GM12874 (cell line): ENCODE measurements at regions not wholly inside any gene's neighbourhood (a gene's known extent, or its start where the extent isn't known, plus 50 kb on each side); places are given as distances from the start of the nearest gene placed in this dataset.

Source experiments
- TF ChIP-seq, protein P1 (sequence below): IDR thresholded peaks from 2 replicates; pipeline ENCODE4 v1.5.1; 2011; ENCODE audit warnings: low read depth, mild to moderate bottlenecking, control low read depth, low read length, moderate library complexity; ENCODE audit not compliant: insufficient read depth

DNA sequence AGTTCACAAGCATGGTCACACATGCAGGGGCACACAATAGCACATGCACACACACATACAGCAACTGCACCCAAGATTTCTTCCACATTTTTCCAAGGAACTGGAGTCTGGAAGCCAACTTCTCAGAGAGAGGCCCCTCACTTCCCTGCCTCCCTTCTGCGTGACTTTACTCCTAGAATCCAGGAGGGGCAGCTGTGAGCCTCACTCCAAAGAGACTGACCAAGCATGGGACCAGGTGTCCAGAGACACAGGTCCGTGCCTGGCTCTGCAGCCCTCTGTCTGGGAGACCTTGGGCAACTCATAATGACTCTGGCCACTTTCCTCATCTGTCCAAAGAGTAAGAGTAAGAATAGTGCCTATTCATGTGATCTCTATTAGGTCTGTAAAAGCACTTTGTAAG lies 104.7 kb upstream of the TMEM132E start:
- TF ChIP-seq, protein P1, sequence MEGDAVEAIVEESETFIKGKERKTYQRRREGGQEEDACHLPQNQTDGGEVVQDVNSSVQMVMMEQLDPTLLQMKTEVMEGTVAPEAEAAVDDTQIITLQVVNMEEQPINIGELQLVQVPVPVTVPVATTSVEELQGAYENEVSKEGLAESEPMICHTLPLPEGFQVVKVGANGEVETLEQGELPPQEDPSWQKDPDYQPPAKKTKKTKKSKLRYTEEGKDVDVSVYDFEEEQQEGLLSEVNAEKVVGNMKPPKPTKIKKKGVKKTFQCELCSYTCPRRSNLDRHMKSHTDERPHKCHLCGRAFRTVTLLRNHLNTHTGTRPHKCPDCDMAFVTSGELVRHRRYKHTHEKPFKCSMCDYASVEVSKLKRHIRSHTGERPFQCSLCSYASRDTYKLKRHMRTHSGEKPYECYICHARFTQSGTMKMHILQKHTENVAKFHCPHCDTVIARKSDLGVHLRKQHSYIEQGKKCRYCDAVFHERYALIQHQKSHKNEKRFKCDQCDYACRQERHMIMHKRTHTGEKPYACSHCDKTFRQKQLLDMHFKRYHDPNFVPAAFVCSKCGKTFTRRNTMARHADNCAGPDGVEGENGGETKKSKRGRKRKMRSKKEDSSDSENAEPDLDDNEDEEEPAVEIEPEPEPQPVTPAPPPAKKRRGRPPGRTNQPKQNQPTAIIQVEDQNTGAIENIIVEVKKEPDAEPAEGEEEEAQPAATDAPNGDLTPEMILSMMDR, result no peak

DNA sequence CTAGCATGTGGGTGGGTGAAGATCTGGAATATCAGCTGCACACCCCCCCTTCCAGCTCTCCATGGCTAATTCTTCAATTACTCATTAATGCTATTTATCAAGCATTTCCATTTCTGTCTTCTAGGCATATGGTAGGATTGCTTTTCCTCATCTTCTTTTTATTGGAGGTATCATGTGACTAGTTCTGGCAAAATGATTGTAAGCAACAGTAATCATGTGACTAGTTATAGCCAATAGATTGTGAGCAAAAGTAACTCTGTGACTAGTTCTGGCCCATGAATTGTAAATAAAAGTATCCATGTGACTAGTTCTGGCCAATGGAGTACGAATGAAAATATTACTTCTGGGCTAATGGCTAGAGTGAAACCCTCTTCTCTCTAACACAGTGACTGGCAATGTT lies 107.0 kb upstream of the TMEM132E start:
- TF ChIP-seq, protein P1, result no peak

DNA sequence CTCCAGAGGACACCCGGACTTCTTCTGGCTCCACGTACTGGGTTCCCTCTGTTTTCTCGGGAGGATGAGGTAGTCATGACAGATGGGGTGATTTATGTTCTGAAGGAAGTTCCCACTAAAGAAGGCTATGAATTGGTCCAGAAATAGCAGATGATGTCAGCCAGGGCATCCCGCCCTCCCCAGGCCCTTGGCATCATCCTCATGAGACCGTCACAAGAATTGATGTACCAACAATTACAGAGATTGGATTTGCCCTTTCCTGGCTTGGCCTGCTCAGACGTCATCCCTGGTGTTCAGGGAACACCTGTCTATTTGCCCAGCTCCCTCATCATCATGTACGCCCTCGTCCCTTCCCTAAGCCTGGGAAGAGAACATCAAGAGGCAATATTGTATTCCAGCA lies 102.8 kb upstream of the CCL1 start:
- TF ChIP-seq, protein P1, result no peak

DNA sequence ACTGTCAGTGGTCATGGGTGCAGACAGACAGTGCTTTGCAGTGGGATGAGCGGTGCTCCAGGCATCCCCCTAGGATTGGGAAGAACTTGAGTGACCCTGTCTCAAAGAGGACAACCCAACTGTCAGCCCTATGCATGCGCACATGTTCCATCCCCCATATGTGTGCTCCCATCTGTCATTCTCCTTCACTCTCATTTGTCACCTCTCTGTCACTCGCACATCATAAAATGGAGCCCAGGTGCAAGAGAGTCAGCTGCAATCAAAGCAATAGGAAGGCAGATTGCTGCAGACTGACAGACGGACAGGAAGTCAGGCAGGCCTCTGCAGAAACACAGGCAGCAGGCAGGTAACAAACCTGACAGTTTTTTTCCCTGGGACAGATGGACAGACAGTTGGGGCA lies 101.8 kb upstream of the CCL1 start:
- TF ChIP-seq, protein P1, result no peak

DNA sequence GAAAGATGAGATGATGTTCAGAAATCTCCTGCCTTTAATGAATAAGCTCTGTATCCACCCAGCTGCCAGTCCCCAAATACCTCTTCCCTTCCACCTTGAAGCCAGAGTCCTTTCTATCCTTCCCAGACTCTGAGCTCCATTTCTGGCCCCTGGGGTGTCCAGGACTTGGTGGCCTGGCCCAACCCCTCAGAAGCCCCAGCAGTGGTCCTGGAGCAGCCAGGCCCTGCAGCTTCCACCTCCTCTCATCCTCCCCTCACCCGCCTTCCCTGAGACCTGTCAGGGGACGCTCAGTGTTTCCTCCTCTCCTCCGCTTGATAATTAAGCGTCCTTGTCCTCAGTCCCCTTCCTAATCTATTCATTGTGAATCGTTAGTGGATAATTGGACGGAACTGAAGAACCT lies 95.2 kb upstream of the CCL1 start:
- TF ChIP-seq, protein P1, result no peak

DNA sequence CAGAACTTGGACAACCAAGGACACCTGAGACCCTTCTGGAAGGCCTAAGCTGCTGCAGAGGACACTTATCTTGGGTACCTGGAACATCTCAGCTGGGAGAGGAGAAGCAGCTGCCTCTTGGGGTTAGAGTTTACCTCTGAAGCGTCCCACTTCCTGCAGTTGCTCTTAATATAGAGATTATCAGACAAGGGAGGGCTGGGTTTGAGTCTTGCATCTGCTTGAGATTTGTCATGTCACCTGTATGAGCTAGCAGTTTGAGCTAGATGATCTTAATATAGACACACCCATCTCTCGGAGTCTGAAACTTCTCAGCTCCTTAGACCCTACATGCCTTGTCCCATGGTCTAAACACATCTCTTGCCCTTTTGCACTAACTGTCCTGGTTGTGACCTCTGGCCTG lies 93.1 kb upstream of the CCL1 start:
- TF ChIP-seq, protein P1, result no peak

DNA sequence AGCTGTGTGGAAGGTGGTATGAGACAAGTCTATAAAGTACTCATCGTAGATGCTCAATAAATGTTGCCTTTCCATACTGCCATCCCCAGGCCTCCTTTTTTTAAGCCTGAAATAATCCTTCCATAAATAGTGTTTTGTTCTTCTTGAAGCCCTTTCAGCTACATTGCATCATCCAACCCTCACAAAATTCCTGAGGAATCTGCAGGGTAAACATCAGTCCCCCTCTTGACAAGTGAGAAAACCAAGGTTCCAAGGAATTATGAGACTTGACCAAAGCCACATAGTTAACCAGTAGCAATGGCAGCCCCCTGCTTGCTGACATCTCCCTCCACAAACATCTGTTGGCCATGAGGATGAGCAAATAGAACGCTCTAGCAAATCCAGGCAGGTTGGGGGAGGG lies 89.7 kb upstream of the CCL1 start:
- TF ChIP-seq, protein P1, result no peak

DNA sequence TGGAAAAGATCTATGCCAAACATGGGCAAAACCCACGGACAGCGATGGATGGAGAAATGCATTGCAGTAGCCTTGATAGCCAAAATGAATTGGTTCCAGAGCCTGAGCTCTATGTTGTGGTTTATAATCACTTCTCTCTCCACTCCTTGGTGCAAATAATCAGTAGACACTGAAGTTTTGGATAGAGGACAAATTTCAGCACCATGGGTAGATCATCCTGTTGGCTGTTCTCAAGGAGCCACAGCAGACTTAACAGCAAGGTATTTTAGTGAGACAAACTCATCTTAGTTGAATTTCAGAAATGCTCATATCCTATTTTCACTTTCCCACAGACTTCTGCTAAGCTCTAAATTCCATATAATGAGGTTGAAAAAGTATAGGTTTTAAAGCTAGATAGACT lies 88.3 kb upstream of the CCL1 start:
- TF ChIP-seq, protein P1, result no peak
